ENCODE measurements at regions not wholly inside any gene's neighbourhood (a gene's known extent, or its start where the extent isn't known, plus 50 kb on each side); places are given as distances from the start of the nearest gene placed in this dataset.
"Not testable (repeated sequence)": the region's sequence is repeated elsewhere in the genome, so short reads cannot be mapped to it uniquely, and the experiment has no call there.

- no peak for DNase-seq (ENCODE audit: low read depth in 3 of 3, low spot score in 1 of 3)
Observed at GRCh38 chr2:242098034-242098433, 228.5 kb downstream of the RTP5 start.

GRCh38 chr2:242098445-242099128 lies 229.1 kb downstream of the RTP5 start:
- DNase-seq (ENCODE audit: low read depth in 3 of 3, low spot score in 1 of 3), result no peak

- DNase-seq (ENCODE audit: low read depth in 3 of 3, low spot score in 1 of 3), result not testable (repeated sequence)
Observed at GRCh38 chr2:242103093-242103492, 233.6 kb downstream of the RTP5 start.

DNA sequence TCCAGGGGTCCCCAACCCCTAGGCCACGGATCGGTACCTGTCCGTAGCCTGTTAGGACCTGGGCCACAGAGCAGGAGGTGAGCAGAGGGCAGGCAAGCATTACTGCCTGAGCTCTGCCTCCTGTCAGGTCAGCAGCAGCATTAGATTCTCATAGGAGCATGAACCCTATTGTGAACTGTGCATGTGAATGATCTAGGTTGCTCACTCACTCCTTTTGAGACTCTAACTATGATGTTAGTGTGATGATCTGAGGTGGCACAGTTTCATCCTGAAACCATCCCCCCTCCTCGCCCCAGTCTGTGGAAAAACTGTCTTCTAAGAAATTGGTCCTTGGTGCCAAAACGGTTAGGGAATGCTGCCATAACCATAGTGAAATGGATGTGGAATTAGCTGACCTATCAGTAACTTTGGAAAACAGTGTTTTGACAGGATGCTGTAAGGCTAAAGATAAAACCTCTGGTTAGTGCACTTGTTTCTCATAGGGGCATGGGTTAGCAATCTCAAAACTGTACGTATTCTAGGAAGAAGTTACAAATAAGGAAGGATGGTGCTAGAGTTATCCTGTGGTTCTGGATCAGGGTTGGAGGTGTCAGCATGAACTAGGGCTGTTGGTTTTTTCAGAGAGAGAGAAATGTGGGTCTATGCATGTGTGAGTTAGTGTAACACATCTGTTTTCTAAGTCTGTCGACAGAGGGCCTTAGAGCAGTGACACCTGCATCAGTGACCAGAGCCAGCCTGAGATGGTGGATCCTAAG lies 234.8 kb downstream of the RTP5 start:
- not testable (repeated sequence) for DNase-seq (ENCODE audit: low read depth in 3 of 3, low spot score in 1 of 3)

GRCh38 chr2:242107065-242107464 lies 237.5 kb downstream of the RTP5 start:
- DNase-seq (ENCODE audit: low read depth in 3 of 3, low spot score in 1 of 3), result not testable (repeated sequence)

- DNase-seq (ENCODE audit: low read depth in 3 of 3, low spot score in 1 of 3), result not testable (repeated sequence)
Observed at GRCh38 chr2:242108797-242109500, 239.4 kb downstream of the RTP5 start.

DNA sequence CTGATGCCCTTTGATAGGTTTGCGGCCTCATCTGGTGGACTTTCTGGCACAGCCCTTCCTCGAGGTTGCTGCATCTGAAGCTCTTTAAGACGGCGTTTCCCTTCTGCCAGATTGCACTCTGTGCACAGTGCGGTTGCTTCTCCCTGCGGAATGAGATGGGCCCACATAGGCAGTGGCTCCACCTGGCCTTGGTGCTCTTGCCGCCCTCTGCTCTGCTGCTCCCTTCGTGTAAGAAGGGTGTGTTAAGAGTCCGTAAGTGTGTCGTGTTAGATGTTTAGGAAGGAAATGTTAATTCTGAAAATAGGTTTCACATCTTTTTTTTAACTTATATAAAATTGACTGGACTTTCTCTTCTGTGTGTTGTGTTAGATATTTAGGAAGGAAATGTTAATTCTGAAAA lies 240.3 kb downstream of the RTP5 start:
- not testable (repeated sequence) for DNase-seq (ENCODE audit: low read depth in 3 of 3, low spot score in 1 of 3)

DNA sequence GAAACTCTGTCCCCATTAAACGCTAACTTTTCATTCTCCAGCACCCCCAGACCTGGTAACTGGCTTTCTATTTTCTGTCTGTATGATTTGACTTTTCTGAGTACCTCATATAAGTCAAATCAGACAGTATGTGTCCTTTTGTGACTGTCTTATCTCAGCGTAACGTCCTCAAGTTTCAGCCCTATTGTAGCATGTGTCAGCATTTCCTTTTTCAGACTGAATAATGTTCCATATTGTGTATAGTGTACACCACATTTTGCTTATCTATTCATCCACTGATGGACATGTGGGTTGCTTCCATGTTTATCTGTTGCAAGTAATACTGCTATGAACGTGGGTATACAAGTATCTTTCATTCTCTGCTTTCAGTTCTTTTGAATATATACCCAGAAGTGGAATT lies 242.4 kb downstream of the RTP5 start:
- DNase-seq (ENCODE audit: low read depth in 3 of 3, low spot score in 1 of 3), result not testable (repeated sequence)

GRCh38 chr2:242113492-242113891 lies 244.0 kb downstream of the RTP5 start:
- DNase-seq (ENCODE audit: low read depth in 3 of 3, low spot score in 1 of 3), result not testable (repeated sequence)

DNA sequence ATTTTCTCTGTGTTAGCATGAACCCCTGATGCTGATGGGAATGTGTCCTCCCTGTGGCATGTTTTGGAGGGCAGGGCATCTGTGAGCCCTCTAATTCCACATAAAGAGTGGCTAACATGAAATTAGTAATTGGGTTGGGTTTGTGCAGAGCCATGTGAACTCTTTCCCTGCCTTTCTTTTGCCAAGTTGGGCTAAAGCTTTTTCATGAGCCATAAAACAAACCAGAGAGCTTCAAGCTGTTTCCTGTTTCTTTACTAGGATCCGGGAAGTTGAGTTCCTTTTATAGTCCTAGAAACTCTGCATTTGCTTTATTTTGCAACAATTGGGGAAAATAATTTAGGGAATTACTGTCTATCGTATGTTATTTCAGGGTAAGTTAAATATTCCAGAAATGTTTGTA lies 247.1 kb downstream of the RTP5 start:
- DNase-seq (ENCODE audit: low read depth in 3 of 3, low spot score in 1 of 3), result not testable (repeated sequence)

DNA sequence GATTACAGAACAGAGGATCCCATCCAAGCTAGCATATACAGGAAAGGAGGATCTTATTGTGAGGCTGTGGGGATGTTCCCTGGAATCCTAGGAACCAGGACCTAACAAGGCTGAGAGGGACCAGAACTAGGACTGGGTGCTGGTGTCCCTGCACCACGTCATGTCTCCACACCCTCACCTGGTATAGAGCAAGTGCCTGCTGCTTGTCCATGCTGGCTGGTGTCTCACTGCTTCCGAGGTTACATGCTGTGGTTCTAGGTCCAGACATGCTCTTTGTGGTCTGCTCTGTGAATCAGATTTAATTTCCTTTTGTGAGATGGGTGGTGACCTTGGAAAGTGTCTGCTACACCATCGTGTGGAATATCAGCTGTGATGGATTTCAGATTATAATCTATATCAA lies 247.8 kb downstream of the RTP5 start:
- not testable (repeated sequence) for DNase-seq (ENCODE audit: low read depth in 3 of 3, low spot score in 1 of 3)

DNA sequence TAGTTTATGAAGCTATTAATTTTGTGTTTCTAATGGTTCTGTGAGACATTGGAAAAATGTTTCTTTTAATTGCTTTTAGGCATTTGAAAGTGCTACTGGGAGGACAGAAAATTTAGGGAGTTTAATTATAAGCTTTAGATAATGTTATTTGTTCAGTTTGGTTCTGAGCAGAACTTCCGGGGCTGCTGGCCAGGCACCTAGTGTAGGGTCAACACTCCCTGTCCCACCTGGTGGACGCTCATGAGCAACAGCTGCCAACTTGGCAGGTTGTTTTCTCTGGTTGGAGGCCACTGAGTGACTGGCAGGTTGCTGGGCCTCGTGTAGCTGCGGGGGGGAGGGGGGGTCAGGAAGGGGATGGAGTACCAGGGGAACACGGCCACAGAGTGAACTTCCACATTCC lies 250.2 kb downstream of the RTP5 start:
- not testable (repeated sequence) for DNase-seq (ENCODE audit: low read depth in 3 of 3, low spot score in 1 of 3)

DNA sequence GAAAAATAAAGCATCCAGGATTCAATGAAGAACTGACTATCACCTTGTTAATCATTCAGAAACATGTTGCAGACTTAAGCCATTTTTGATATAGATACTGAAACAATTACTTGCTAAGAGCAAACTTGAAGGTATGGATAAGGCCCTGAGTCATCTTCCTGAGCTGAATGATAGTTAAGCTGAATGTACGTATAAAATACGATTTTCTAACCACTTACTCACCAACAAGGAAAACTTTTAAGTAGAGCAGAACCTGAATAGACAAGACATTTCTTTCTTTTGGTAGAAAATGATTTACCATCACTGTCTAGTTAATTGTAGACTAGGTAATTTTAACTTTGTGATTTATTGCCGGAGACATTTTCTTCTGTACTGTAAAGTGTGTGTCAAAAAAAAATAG lies 261.2 kb downstream of the RTP5 start:
- not testable (repeated sequence) for DNase-seq (ENCODE audit: low read depth in 3 of 3, low spot score in 1 of 3)

DNA sequence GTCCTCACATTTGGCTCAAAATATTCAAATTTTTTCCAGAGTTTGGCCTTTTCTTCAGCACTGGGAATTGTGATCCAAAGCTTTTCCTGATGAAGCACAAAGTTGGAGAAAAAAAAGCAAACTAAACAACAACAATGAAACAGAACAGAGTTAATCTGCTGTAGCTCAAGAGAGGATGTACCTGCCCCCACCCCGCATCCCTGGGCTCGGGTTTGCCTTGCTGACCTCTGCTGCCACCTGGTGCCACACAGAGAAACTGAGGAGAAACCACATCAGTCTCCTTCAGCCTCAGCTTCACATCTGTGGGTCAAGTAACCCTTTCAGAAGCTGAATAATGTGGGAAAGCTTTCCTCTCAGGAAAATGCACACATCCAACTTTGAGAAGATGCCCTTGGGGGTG lies 290.4 kb downstream of the RTP5 start:
- not testable (repeated sequence) for DNase-seq (ENCODE audit: low read depth in 3 of 3, low spot score in 1 of 3)

DNA sequence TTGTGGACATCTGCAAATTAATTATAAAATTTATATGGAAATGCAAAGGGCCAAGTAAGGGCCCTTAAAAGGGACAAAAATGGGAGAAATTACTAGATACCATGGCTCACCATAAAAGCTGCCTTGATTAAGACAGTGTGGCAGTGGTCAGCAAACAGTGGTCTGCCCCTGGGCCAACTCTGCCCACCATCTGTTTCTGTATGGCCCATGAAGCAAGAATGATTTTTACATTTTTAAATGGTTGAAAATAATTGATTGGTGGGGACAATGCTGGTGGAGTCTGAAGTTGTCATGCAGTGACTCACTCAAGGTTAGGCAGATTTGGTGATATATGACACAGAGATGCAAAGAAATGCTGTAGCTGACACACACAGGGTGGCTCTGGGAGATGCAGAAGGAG lies 295.6 kb downstream of the RTP5 start:
- DNase-seq (ENCODE audit: low read depth in 3 of 3, low spot score in 1 of 3), result not testable (repeated sequence)

DNA sequence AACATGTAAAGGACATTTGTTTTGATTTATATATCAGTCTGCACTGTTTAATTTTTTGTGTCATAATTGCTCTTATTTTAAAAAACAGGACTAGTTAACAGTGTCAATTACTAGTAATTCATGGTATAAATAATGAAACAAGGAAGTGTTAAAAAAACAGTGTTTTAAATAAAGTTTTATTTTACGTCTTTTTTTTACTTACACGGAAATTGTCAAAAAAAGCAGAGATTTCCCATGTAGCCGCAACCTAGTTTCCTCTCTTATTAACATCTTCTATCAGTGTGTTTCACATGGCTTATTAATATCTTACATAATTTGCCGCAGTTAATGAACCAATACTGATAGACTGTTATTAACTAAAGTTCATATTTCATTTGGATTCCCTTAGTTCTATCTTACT lies 301.8 kb downstream of the RTP5 start:
- DNase-seq (ENCODE audit: low read depth in 3 of 3, low spot score in 1 of 3), result not testable (repeated sequence)
